HG02763 (cell line): ENCODE measurements at regions not wholly inside any gene's neighbourhood (a gene's known extent, or its start where the extent isn't known, plus 50 kb on each side); places are given as distances from the start of the nearest gene placed in this dataset.
"Not testable (repeated sequence)": the region's sequence is repeated elsewhere in the genome, so short reads cannot be mapped to it uniquely, and the experiment has no call there.

Experiments used
- ATAC-seq: cut with Tn5 transposase; IDR thresholded peaks from one replicate; pipeline ENCODE4 v1.9.1; 2021; ENCODE audit warnings: mild to moderate bottlenecking, moderate library complexity; ENCODE audit not compliant: unreplicated experiment

DNA sequence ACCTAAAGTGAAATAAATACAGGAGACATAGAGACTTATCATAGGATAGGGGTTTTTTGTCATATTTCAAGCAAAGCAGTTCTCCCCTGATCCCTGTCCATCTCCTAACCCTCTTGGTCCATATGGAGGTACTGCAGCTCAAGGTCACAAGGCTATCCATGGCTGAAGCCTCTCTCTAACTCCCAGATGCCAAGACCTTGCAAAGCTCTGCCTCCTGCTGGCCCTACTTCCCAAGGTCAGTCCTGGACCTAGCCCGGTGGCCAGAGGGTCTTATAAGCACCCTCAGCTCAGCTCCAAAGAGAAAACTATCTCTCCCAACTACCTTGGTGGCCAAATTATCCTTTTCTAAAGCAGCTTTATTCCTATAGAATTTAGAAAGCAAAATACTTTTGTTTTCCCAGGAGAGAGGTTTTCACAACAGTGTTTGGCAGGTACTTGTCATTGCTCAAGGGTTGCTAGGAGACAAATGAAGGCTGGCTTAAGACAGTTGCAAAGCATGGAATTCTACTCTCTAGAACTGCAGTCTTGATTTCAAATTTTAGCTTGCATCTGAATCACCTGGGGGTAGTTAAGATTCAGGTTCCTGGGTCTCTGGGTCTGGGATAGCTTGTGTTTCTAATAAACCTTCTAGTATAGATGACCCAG, 121.5 kb downstream of the XCL2 start:
- ATAC-seq: no peak

- ATAC-seq: no peak
These were observed 122.3 kb downstream of the XCL2 start for GRCh38 chr1:168421399-168422004.

DNA sequence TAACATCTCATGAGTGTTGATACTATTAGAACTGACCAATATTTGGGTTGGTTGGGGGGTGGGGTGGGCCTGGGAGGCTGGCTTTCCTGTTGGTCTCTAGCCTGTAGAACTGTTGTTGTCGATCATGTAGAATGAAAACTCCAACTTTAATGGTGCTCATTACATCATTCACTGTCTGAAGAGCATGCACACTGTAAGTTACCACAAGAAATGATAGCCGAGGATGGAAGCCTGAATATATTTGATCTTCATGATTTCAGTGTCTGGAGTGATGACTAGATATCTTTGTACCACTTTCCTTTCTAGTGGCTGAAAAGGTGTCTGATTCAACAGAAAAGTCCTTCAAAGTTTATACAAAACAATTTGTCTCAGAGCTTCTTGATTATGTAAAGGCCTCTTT, 123.6 kb downstream of the XCL2 start:
- ATAC-seq: no peak

- ATAC-seq: no peak
These were observed 124.1 kb downstream of the XCL2 start for GRCh38 chr1:168419736-168420135.

DNA sequence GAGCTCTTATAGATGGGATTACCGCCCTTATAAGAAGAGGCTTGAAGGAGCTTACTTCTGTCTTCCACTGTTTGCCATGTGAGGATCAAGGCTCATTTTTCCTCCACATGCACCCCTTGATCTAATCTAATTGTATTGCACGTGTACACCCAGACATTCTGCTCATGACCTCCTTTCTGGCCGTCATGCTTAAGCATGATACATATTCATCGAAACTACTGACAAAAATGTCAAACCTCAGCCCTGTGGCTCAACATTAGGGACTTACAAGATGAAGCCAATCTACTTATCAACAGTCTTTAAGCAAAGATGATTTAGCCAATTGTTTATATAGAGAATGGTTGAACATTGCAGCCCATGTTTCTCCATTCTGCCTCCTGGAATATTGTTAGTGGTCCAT, 127.6 kb downstream of the XCL2 start:
- no peak for ATAC-seq

DNA sequence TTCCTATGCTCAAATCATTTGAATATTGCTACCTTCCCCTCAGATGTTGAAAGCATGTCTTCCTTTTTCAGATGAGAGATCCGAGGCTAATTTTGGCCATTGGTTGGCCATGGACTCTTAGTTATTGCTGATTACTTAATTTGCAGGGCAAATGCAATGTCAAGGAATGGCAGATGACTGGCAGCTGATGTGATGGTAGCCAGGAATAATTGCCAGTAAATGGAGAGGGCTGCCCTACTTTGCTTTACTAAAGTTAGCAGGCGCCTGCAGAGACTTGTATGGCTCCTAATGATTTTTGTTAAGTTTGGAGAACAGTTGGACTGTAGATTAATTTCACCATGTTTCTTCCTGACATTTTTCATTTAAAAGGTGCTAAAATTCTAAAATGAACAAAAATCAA, 128.9 kb downstream of the XCL2 start:
- no peak for ATAC-seq

DNA sequence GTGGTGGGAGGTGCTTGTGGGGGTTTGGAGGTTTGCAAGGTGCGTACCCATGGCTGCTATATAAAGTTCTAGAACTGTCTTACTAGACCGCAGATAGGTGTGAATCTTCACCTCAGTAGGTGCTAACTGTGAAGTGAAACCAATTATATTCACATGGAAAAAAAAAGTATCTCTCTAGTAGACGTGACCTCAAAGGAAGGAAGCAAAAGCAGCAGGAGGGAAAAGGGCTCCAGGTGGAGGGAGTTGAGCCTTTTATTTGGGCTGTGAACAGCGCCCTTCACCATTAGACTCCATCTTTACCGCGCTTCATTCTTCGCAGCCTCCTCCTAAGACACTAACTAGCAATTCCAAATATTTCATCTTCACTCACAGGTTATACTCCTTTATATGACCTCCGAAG, 129.8 kb downstream of the TBX19 start:
- no peak for ATAC-seq

- no peak for ATAC-seq
These were observed 128.2 kb downstream of the TBX19 start for GRCh38 chr1:168408884-168409283.

GRCh38 chr1:168408539-168408865, 127.8 kb downstream of the TBX19 start:
- ATAC-seq: no peak

DNA sequence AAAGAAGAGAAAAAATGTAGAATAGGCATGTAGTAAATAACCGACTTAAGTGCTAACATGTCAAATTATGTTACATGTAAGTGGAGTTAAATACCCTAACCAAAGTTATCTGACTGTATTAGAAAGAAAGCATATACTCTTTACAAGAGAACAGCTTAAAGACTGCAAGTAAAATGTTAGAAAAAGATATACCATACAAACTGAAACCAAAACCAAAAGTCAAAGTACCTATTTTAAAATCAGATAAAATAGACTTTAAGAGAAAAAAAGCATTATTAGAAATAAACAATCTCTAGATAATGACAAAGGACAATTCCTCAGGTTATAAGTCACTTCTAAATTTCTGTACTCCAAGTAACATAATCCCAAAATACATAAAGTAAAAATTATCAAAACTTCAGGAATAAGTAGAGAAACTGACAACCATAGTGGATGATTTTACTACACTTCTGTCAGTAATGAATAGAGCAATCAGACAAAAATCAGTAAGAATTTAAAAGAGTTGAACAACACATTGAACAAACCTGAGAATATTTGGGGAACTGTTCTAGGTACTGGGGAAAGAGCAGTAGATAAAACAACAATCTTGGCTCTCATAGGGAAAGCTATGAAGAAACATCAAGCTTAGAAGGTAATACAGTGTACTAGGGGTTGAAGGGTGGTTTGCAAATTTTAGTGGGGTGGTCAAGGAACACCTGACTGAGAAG, 127.3 kb downstream of the TBX19 start:
- ATAC-seq: no peak

DNA sequence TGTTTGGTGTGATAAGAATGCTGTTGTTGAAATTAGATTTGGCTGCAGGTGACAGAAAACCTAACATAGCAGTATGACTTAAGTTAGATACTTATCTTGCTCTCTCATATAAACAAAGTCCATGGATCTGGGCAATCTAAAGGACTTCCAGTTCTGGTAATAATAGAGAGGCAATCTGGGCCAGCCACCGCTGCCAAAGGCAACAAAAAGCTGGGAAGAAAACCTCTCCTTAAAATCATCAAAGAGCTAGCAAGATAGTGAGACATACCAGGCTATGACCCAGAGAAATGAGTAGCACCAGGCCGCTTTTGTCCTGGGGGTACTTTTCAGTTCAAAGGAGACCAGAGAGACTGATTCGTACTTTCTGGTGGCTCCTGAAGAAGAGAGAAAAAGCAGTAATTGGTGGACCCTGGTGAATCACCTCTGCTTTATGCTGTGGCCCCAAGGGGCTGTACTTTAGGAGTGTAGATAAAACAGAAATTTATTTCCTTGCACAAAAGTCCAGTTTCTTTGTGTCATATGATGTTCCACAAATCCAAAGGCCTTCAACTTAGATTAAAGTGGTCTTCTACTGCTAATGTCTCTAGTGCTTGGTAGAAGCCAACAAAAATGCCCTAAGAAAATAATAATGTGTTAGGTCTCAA, 125.4 kb downstream of the TBX19 start:
- ATAC-seq: no peak

DNA sequence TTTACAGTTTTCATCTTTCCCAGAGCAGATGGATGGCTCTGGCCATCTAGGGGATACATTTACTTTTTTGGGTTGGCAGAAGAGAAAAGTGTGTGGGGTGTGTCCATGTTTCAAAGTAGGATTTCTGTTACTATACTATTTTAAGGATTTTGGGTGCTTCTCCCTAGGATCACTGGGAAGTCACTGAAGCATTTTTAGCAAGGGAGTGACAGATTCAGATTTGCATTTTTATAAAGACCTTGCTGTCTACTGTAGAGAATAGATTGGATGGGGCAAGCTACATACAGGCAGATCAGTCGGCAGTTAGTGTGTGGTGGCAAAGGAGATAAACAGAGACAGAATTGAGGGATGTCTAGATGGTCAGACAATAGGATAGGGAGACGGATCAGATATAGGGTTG, 122.5 kb downstream of the TBX19 start:
- no peak for ATAC-seq

DNA sequence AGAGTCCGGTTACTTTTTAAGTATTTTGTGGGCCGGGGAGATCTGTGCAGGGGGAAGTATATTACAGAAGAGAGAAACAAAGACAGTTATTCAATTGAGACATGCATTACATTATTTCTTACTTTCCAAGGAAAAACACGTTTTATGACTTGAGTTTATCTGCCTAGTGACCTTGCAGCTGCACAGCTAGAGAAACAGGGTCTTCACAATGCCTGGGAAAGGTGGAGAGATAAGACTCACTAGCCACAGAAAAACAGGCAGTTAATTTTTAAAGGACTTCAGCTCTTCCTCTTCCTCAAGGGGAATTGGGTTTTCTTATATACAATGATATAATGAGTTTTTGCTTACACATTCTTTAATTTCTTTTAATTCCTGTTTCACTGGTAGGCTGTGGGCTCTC, 121.8 kb downstream of the TBX19 start:
- not testable (repeated sequence) for ATAC-seq

DNA sequence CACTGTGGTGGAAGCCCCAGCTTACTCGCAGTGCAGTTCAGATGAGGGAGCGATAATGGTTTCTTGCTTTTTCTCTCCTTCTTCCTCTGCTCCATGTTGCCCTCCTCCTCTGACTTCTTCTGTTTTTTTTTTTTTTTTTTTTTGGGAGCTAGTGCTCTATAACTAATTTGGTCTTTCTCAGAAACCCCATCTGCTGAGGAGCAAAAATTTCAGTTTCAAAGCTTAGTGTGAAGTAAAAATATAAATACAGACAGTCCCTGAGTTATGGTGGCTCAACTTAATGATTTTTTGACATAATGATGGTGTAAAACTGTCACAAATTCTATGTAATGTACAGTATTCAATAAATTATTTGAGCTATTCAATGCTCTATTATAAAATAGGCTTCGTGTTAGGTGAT, 120.7 kb downstream of the TBX19 start:
- ATAC-seq: no peak

DNA sequence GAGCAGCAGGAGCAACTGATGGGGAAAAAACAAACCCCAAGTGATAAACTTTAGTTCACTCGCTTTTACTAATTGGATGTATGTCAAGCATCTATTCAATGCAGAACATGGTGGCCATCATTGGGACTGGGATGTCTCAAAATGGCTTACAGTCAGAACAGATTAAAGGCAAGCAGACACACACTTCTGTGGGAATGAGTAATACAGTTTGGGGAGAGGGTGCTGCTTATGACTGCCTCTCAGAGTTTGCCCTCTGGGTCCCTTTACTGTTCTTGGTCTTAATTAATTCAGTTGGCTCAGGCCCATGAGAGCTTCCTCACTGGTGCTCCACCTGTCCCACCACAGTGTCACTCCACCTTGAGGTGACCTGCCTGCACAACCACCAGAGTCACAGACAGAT, 119.5 kb downstream of the TBX19 start:
- no peak for ATAC-seq

DNA sequence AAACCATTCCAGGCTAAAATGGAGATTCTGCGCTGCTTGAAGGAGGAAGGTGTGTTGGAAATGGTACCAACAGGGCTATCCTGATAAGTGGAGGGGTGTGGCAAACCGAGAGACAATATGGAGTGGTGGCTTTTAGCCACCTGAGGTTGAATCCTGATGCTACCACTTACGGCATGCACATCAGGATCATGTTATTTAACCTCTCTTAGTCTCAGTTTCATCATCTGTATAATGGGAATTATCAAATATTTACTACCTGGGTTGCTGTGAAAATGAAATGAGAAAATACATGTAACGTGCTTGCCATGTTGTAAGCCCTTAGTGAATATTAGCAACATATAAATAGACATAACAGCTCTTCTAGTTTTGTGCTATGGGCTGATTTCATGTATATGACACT, 117.1 kb downstream of the TBX19 start:
- ATAC-seq: no peak

GRCh38 chr1:168396940-168397684, 116.4 kb downstream of the TBX19 start:
- no peak for ATAC-seq

GRCh38 chr1:168396508-168396907, 115.8 kb downstream of the TBX19 start:
- no peak for ATAC-seq

- no peak for ATAC-seq
These were observed 114.2 kb downstream of the TBX19 start for GRCh38 chr1:168394858-168395257.

GRCh38 chr1:168392958-168393549, 112.4 kb downstream of the TBX19 start:
- ATAC-seq: no peak
